ENCODE measurements at regions not wholly inside any gene's neighbourhood (a gene's known extent, or its start where the extent isn't known, plus 50 kb on each side); places are given as distances from the start of the nearest gene placed in this dataset.
A peak's percentile ranks its signal among the peaks of the same experiment; 100 is the strongest.

- ChIA-PET POLR2A (interaction anchor here (0.7 to 35.4 kb wide), 17 partner anchors 9 to 129 kb away, joined by 3 to 875 read pairs (median 7); no protein-coding TSS in a partner anchor), RAD21 (ENCODE audit: unreplicated experiment) (interaction anchor here (0.7 to 25.4 kb wide), 25 partner anchors 11 to 750 kb away, joined by 3 to 797 read pairs (median 6); no protein-coding TSS in a partner anchor), SMC1A (ENCODE audit: uncharacterized antibody, unreplicated experiment) (interaction anchor here (1.5 to 17.7 kb wide), 13 partner anchors 10 to 125 kb away, joined by 6 to 399 read pairs (median 27); no protein-coding TSS in a partner anchor), CTCF (interaction anchor here (0.9 to 10.7 kb wide), 23 partner anchors 9 to 129 kb away, joined by 3 to 101 read pairs (median 5); no protein-coding TSS in a partner anchor)
- H4K20me1 ChIP-seq (ENCODE audit: control insufficient read depth, insufficient read depth), result no peaks in the 10 kb centered on the region
- H3K27me3 ChIP-seq (replicated peaks in 1 of 2; ENCODE audit: control insufficient read depth in 2 of 2, insufficient read depth in 2 of 2, low read length in 1 of 2), result no peaks in the 10 kb centered on the region
- peaks cover 88% of the 10 kb centered on the region for H3K79me2 ChIP-seq (ENCODE audit: control insufficient read depth, insufficient read depth, low read length)
- BruUV-seq (replicated peaks), result no TSS peak
- ATAC-seq (peak; percentile 36), FAIRE-seq (peak; percentile 49), DNase-seq (ENCODE audit: low read depth, low spot score) (no peak)
- 0 out of 4 replicates have a peak, but pooled peaks cover 0 to 3% of the 10 kb centered on the region in 2 experiments for H3K36me3 ChIP-seq (ENCODE audit: control insufficient read depth in 2 of 2, insufficient read depth in 2 of 2, low read length in 1 of 2)
- WGBS (ENCODE audit: insufficient coverage, insufficient replicate concordance, low lambda C conversion rate, missing lambda C conversion rate), result 0% methylated on average over 5 of the region's 5 CpGs
- peaks cover 82% of the 10 kb centered on the region for H3K4me1 ChIP-seq (ENCODE audit: control insufficient read depth, insufficient read depth, low read length)
- no peaks in the 10 kb centered on the region for H3K9me3 ChIP-seq (replicated peaks; ENCODE audit: control insufficient read depth, insufficient read depth, low read length)
- in situ Hi-C loops (cut with MboI) (no loop called here), intact Hi-C loops (cut with micrococcal nuclease; ENCODE audit: unreplicated experiment) (loop anchor here (1.0 to 2.0 kb wide), 5 partner anchors 21 to 46 kb away; no protein-coding TSS in a partner anchor)
- H3K27ac ChIP-seq (ENCODE audit: control insufficient read depth, insufficient read depth), result peak overlapping the region; percentile 98
- no peak overlapping the region; the same call in 1 of the 2 replicates for H2AFZ ChIP-seq (ENCODE audit: control insufficient read depth, low read depth, low read length)
- H3K4me2 ChIP-seq (ENCODE audit: control insufficient read depth, insufficient read depth), result peak overlapping the region; percentile 92
- peak overlapping the region; percentile 68 for H3K4me3 ChIP-seq
- H3K9ac ChIP-seq (ENCODE audit: control insufficient read depth, insufficient read depth, low read length), result peak overlapping the region; percentile 78
- no peak; the same call in 1 of the 2 replicates for TF ChIP-seq GATAD2B (conservative IDR thresholded peaks at IDR 0.05; ENCODE audit: low read depth)
- TF ChIP-seq MYC (IDR thresholded peaks at IDR 0.05; ENCODE audit: insufficient read depth, insufficient read length, insufficient replicate concordance, low read length, severe bottlenecking), result no peak
- TF ChIP-seq ZZZ3 (IDR thresholded peaks at IDR 0.05; ENCODE audit: control insufficient read depth, insufficient read length, low read depth), result no peak
- TF ChIP-seq IKZF1 (conservative IDR thresholded peaks at IDR 0.05), result peak; percentile 75
- TF ChIP-seq CTCF (IDR thresholded peaks at IDR 0.05 in 2 of 3, conservative IDR thresholded peaks at IDR 0.05 in 1 of 3; ENCODE audit: control insufficient read depth in 2 of 3, extremely low read depth in 1 of 3, insufficient read depth in 1 of 3, low read depth in 3 of 3, low read length in 3 of 3), result no peak
- peak; percentile 88 for TF ChIP-seq ATF7 (IDR thresholded peaks at IDR 0.05; ENCODE audit: low read depth)
- no peak for TF ChIP-seq EGR1 (IDR thresholded peaks at IDR 0.05; ENCODE audit: borderline replicate concordance in 1 of 2, low read depth in 2 of 2, low read length in 2 of 2)
- TF ChIP-seq NR2F1 (conservative IDR thresholded peaks at IDR 0.05), result peak; percentile 65; the same call in 1 of the 2 replicates
- peak; percentile 41; the same call in 1 of the 2 replicates for TF ChIP-seq RUNX3 (IDR thresholded peaks at IDR 0.05; ENCODE audit: low read length)
- peak; percentile 67; the same call in 1 of the 2 replicates for TF ChIP-seq FOXM1 (IDR thresholded peaks at IDR 0.05; ENCODE audit: low read depth, low read length)
- TF ChIP-seq CREB1 (IDR thresholded peaks at IDR 0.05; ENCODE audit: low read depth), result peak; percentile 57; the same call in 1 of the 2 replicates
- TF ChIP-seq POU2F2 (IDR thresholded peaks at IDR 0.05; ENCODE audit: borderline replicate concordance, low read depth, low read length), result no peak; the same call in 2 of the 3 replicates
- peak; percentile 7 to 50; a peak in 2 of 4 replicates for TF ChIP-seq EP300 (IDR thresholded peaks at IDR 0.05; ENCODE audit: borderline replicate concordance in 1 of 2, control insufficient read depth in 1 of 2, low read depth in 2 of 2, low read length in 2 of 2)
- TF ChIP-seq BMI1 (IDR thresholded peaks at IDR 0.05; ENCODE audit: borderline replicate concordance), result no peak
- TF ChIP-seq MYB (IDR thresholded peaks at IDR 0.05; ENCODE audit: borderline replicate concordance, low read depth, low read length), result no peak
- TF ChIP-seq ETV6 (conservative IDR thresholded peaks at IDR 0.05 in 1 of 2, IDR thresholded peaks at IDR 0.05 in 1 of 2; ENCODE audit: borderline replicate concordance in 1 of 2, low read depth in 1 of 2), result peak in 1 of 2 experiments; percentile 63; a peak in 1 of 4 replicates
- TF ChIP-seq SMAD5 (IDR thresholded peaks at IDR 0.05; ENCODE audit: low read depth), result peak; percentile 33
- TF ChIP-seq BHLHE40 (IDR thresholded peaks at IDR 0.05; ENCODE audit: borderline replicate concordance in 1 of 2, low read depth in 2 of 2, low read length in 1 of 2), result peak in 1 of 2 experiments; percentile 43; a peak in 1 of 4 replicates
- TF ChIP-seq ZBED1 (IDR thresholded peaks at IDR 0.05; ENCODE audit: borderline replicate concordance), result peak; percentile 23
- TF ChIP-seq RAD21 (IDR thresholded peaks at IDR 0.05; ENCODE audit: insufficient read depth, low read depth, low read length), result peak; percentile 14; the same call in 1 of the 2 replicates
- peak; percentile 59; the same call in 1 of the 2 replicates for TF ChIP-seq ZNF24 (IDR thresholded peaks at IDR 0.05)
Observed at GRCh38 chr14:22509751-22510300, 79.2 kb downstream of the DAD1 start.
